Lower lobe of right lung (tissue), 2 donors: ENCODE measurements at regions not wholly inside any gene's neighbourhood (a gene's known extent, or its start where the extent isn't known, plus 50 kb on each side); places are given as distances from the start of the nearest gene placed in this dataset.

Experiments used
- ATAC-seq, 2 donors: fragments of 200-7000 bp; cut with Tn5 transposase; one replicate each; pipeline ENCODE4 v1.9.1; 2020 to 2022; ENCODE audit warnings: mild to moderate bottlenecking in 2 of 2, moderate library complexity in 2 of 2
- DNase-seq: peaks from one replicate; pipeline ENCODE4 v3.0.0-alpha.2; 2020
- H3K27ac ChIP-seq: fragments of 200-600 bp; one replicate; pipeline ENCODE4 v1.8.0; 2022
- H3K27me3 ChIP-seq: fragments of 200-600 bp; one replicate; pipeline ENCODE4 v1.8.0; 2022; ENCODE audit warnings: low read depth
- H3K36me3 ChIP-seq: fragments of 200-600 bp; one replicate; pipeline ENCODE4 v1.8.0; 2022; ENCODE audit warnings: mild to moderate bottlenecking
- H3K4me1 ChIP-seq: fragments of 200-600 bp; one replicate; pipeline ENCODE4 v1.8.0; 2022
- H3K4me3 ChIP-seq: fragments of 200-600 bp; one replicate; pipeline ENCODE4 v1.8.0; 2022; ENCODE audit warnings: mild to moderate bottlenecking
- H3K9me3 ChIP-seq: fragments of 200-600 bp; one replicate; pipeline ENCODE4 v1.8.0; 2022
- CTCF ChIP-seq: fragments of 200-600 bp; IDR thresholded peaks from one replicate; pipeline ENCODE4 v1.8.0; 2022; ENCODE audit warnings: antibody characterized with exemption, mild to moderate bottlenecking
- intact Hi-C: fragments of 100-400 bp; cut with DNase I; formaldehyde crosslinking; loops from one replicate; pipeline ENCODE4 v1.11.0; 2022
- donor health status: DM: no; HTN: yes; CAD: no; lungs with severe emphysema.

GRCh38 chr5:155773680-155774079 lies 553.3 kb upstream of the SGCD start:
- no peak for TF ChIP-seq CTCF
- intact Hi-C loops: no loop called here
- no peaks in the 10 kb centered on the region for H3K27me3 ChIP-seq
- H3K4me3 ChIP-seq: no peak overlapping the region
- H3K4me1 ChIP-seq: no peaks in the 10 kb centered on the region
- no peaks in the 10 kb centered on the region for H3K9me3 ChIP-seq
- H3K36me3 ChIP-seq: no peaks in the 10 kb centered on the region
- no peak overlapping the region for H3K27ac ChIP-seq
- DNase-seq (no peak), ATAC-seq (no peak)

GRCh38 chr5:155780260-155780659 lies 546.7 kb upstream of the SGCD start:
- DNase-seq: no peak
- no peak overlapping the region for H3K27ac ChIP-seq
- ATAC-seq: no peak

GRCh38 chr5:155783246-155783645 lies 543.7 kb upstream of the SGCD start:
- H3K9me3 ChIP-seq: no peaks in the 10 kb centered on the region
- H3K27ac ChIP-seq: no peak overlapping the region
- H3K4me1 ChIP-seq: no peaks in the 10 kb centered on the region
- DNase-seq (no peak), ATAC-seq (no peak)
- no peaks in the 10 kb centered on the region for H3K36me3 ChIP-seq
- H3K27me3 ChIP-seq: no peaks in the 10 kb centered on the region
- intact Hi-C loops: no loop called here
- H3K4me3 ChIP-seq: no peak overlapping the region
- TF ChIP-seq CTCF: no peak

More at GRCh38 chr5:155780260-155780659, 546.7 kb upstream of the SGCD start:
- Histone ChIP-seq H3K36me3 (no peaks in the 10 kb centered on the region), H3K4me1 (no peaks in the 10 kb centered on the region), H3K4me3 (no peak overlapping the region), H3K9me3 (no peaks in the 10 kb centered on the region), H3K27me3 (no peaks in the 10 kb centered on the region)
- no peak for TF ChIP-seq CTCF
- intact Hi-C loops: no loop called here

GRCh38 chr5:155783791-155784190 lies 543.2 kb upstream of the SGCD start:
- ATAC-seq (no peak), DNase-seq (no peak)
- no peaks in the 10 kb centered on the region for H3K36me3 ChIP-seq
- no peak overlapping the region for H3K27ac ChIP-seq
- TF ChIP-seq CTCF: no peak
- no peak overlapping the region for H3K4me3 ChIP-seq
- intact Hi-C loops: no loop called here
- no peaks in the 10 kb centered on the region for H3K9me3 ChIP-seq
- H3K27me3 ChIP-seq: no peaks in the 10 kb centered on the region
- H3K4me1 ChIP-seq: no peaks in the 10 kb centered on the region

GRCh38 chr5:155786108-155786507 lies 540.9 kb upstream of the SGCD start:
- no peak for TF ChIP-seq CTCF
- intact Hi-C loops: no loop called here
- DNase-seq: no peak

GRCh38 chr5:155792873-155793272 lies 534.1 kb upstream of the SGCD start:
- DNase-seq (no peak), ATAC-seq (no peak)
- H3K4me3 ChIP-seq: no peak overlapping the region
- H3K9me3 ChIP-seq: peaks cover 31% of the 10 kb centered on the region
- no peak overlapping the region for H3K27ac ChIP-seq
- intact Hi-C loops: no loop called here
- H3K27me3 ChIP-seq: no peaks in the 10 kb centered on the region
- no peaks in the 10 kb centered on the region for H3K4me1 ChIP-seq
- no peaks in the 10 kb centered on the region for H3K36me3 ChIP-seq
- TF ChIP-seq CTCF: no peak

More at GRCh38 chr5:155786108-155786507, 540.9 kb upstream of the SGCD start:
- H3K4me1 ChIP-seq: no peaks in the 10 kb centered on the region
- H3K4me3 ChIP-seq: no peak overlapping the region
- H3K27ac ChIP-seq: no peak overlapping the region
- H3K36me3 ChIP-seq: no peaks in the 10 kb centered on the region
- no peak for ATAC-seq
- H3K27me3 ChIP-seq: no peaks in the 10 kb centered on the region
- H3K9me3 ChIP-seq: no peaks in the 10 kb centered on the region
